MM.1S (cell line): ENCODE measurements at regions not wholly inside any gene's neighbourhood (a gene's known extent, or its start where the extent isn't known, plus 50 kb on each side); places are given as distances from the start of the nearest gene placed in this dataset.

Experiments used
- DNase-seq: peaks from one replicate; pipeline ENCODE4 v3.0.0-alpha.2; 2015
- H2AFZ ChIP-seq: fragments of 300-600 bp; sonication (generic); 2 replicates; pipeline ENCODE4 v1.6.0; 2016; ENCODE audit warnings: antibody characterized with exemption, low read length
- H3F3A ChIP-seq: fragments of 300-600 bp; sonication (generic); 2 replicates; pipeline ENCODE4 v1.6.1; 2016; ENCODE audit warnings: mild to moderate bottlenecking, antibody characterized with exemption, low read length, moderate library complexity, mixed read lengths; ENCODE audit not compliant: insufficient read depth
- H3K27ac ChIP-seq: fragments of 300-600 bp; sonication (generic); 2 replicates; pipeline ENCODE4 v1.5.1; 2016; ENCODE audit warnings: mild to moderate bottlenecking, low read length
- H3K27me3 ChIP-seq: fragments of 300-600 bp; sonication (generic); replicated peaks from 2 replicates; pipeline ENCODE4 v1.6.0; 2016; ENCODE audit warnings: low read length; ENCODE audit not compliant: insufficient read depth
- H3K36me3 ChIP-seq: fragments of 300-600 bp; sonication (generic); replicated peaks from 2 replicates; pipeline ENCODE4 v1.6.1; 2016; ENCODE audit warnings: mild to moderate bottlenecking, low read length, mixed read lengths; ENCODE audit not compliant: insufficient read depth
- H3K4me1 ChIP-seq: fragments of 300-600 bp; sonication (generic); 2 replicates; pipeline ENCODE4 v1.6.1; 2016; ENCODE audit warnings: low read length, mixed read lengths
- H3K4me2 ChIP-seq: fragments of 300-600 bp; sonication (generic); 2 replicates; pipeline ENCODE4 v1.6.0; 2016; ENCODE audit warnings: low read depth, low read length
- H3K4me3 ChIP-seq: fragments of 300-600 bp; sonication (generic); 2 replicates; pipeline ENCODE4 v1.5.1; 2016; ENCODE audit warnings: low read length, mixed read lengths
- H3K79me2 ChIP-seq: fragments of 300-600 bp; sonication (generic); 2 replicates; pipeline ENCODE4 v1.6.1; 2016; ENCODE audit warnings: mixed run types, low read length, mixed read lengths
- H3K9ac ChIP-seq: fragments of 300-600 bp; sonication (generic); 2 replicates; pipeline ENCODE4 v1.6.1; 2016; ENCODE audit warnings: low read length, mixed read lengths
- H3K9me2 ChIP-seq: fragments of 300-600 bp; sonication (generic); replicated peaks from 2 replicates; pipeline ENCODE4 v1.6.1; 2016; ENCODE audit warnings: mild to moderate bottlenecking, low read length, mixed read lengths; ENCODE audit not compliant: insufficient read depth
- H3K9me3 ChIP-seq: fragments of 300-600 bp; sonication (generic); replicated peaks from 2 replicates; pipeline ENCODE4 v1.6.1; 2016; ENCODE audit warnings: mild to moderate bottlenecking, low read length, mixed read lengths; ENCODE audit not compliant: insufficient read depth
- H4K20me1 ChIP-seq: fragments of 300-600 bp; sonication (generic); 2 replicates; pipeline ENCODE4 v1.6.1; 2016; ENCODE audit warnings: mild to moderate bottlenecking, low read length, moderate library complexity, mixed read lengths; ENCODE audit not compliant: insufficient read depth
- CTCF ChIP-seq: fragments of 300-600 bp; sonication (generic); IDR thresholded peaks from 2 replicates; pipeline ENCODE4 v1.5.1; 2016; ENCODE audit warnings: antibody characterized with exemption, low read length, mixed read lengths
- EZH2 ChIP-seq: fragments of 300-600 bp; sonication (generic); optimal IDR thresholded peaks from 2 replicates; pipeline ENCODE3; 2017; ENCODE audit warnings: low read depth, mild to moderate bottlenecking, antibody characterized with exemption, low read length, mixed read lengths
- EZH2phosphoT487 ChIP-seq: fragments of 300-600 bp; sonication (generic); IDR thresholded peaks from 2 replicates; pipeline ENCODE4 v1.6.1; 2018; ENCODE audit warnings: antibody characterized with exemption, low read length

GRCh38 chr22:44412136-44412731, 85.8 kb downstream of the RTL6 start:
- Histone ChIP-seq H3K9me2 (no peaks in the 10 kb centered on the region), H2AFZ (no peak overlapping the region), H3K36me3 (no peaks in the 10 kb centered on the region), H3K27ac (no peak overlapping the region), H3K4me2 (no peak overlapping the region), H3K79me2 (no peaks in the 10 kb centered on the region), H3F3A (no peaks in the 10 kb centered on the region), H3K4me3 (no peak overlapping the region), H3K27me3 (peaks cover 99% of the 10 kb centered on the region), H4K20me1 (no peaks in the 10 kb centered on the region), H3K9ac (no peak overlapping the region), H3K9me3 (no peaks in the 10 kb centered on the region), H3K4me1 (no peaks in the 10 kb centered on the region)
- TF ChIP-seq CTCF, result no peak
- no peak for TF ChIP-seq EZH2
- no peak for TF ChIP-seq EZH2phosphoT487
- no peak for DNase-seq

- H3K36me3 ChIP-seq, result no peaks in the 10 kb centered on the region
- H4K20me1 ChIP-seq, result no peaks in the 10 kb centered on the region
- H3K27me3 ChIP-seq, result peaks cover 99% of the 10 kb centered on the region
- H2AFZ ChIP-seq, result no peak overlapping the region
- no peak overlapping the region for H3K4me2 ChIP-seq
- H3K4me3 ChIP-seq, result no peak overlapping the region
- H3K4me1 ChIP-seq, result no peaks in the 10 kb centered on the region
- DNase-seq, result no peak
- no peak overlapping the region for H3K27ac ChIP-seq
- no peak overlapping the region for H3K9ac ChIP-seq
- no peaks in the 10 kb centered on the region for H3K9me3 ChIP-seq
- no peaks in the 10 kb centered on the region for H3K9me2 ChIP-seq
- no peaks in the 10 kb centered on the region for H3F3A ChIP-seq
- TF ChIP-seq CTCF (no peak), EZH2phosphoT487 (no peak), EZH2 (no peak)
- no peaks in the 10 kb centered on the region for H3K79me2 ChIP-seq
Observed at GRCh38 chr22:44411226-44412135, 86.6 kb downstream of the RTL6 start.

- H3K79me2 ChIP-seq, result no peaks in the 10 kb centered on the region
- H3K27me3 ChIP-seq, result peaks cover 99% of the 10 kb centered on the region
- no peak for DNase-seq
- no peak overlapping the region for H3K4me2 ChIP-seq
- H3K9me3 ChIP-seq, result no peaks in the 10 kb centered on the region
- H2AFZ ChIP-seq, result no peak overlapping the region
- TF ChIP-seq CTCF (no peak), EZH2 (no peak), EZH2phosphoT487 (no peak)
- H3K9ac ChIP-seq, result no peak overlapping the region
- H4K20me1 ChIP-seq, result no peaks in the 10 kb centered on the region
- no peak overlapping the region for H3K27ac ChIP-seq
- H3K4me3 ChIP-seq, result no peak overlapping the region
- H3F3A ChIP-seq, result no peaks in the 10 kb centered on the region
- no peaks in the 10 kb centered on the region for H3K36me3 ChIP-seq
- no peaks in the 10 kb centered on the region for H3K9me2 ChIP-seq
- no peaks in the 10 kb centered on the region for H3K4me1 ChIP-seq
Observed at GRCh38 chr22:44410451-44410991, 87.5 kb downstream of the RTL6 start.
